Neuronal stem cell (in vitro differentiated cells): ENCODE measurements at regions not wholly inside any gene's neighbourhood (a gene's known extent, or its start where the extent isn't known, plus 50 kb on each side); places are given as distances from the start of the nearest gene placed in this dataset.

Source experiments
- DNase-seq: peaks from one replicate; pipeline ENCODE4 v3.0.0-alpha.2; 2013; ENCODE audit warnings: low spot score
- H2AFZ ChIP-seq: one replicate; pipeline ENCODE4 v1.6.1; 2013; ENCODE audit warnings: mild to moderate bottlenecking, low read length, inconsistent platforms
- H2AK5ac ChIP-seq: 2 replicates; pipeline ENCODE4 v1.6.1; 2013; ENCODE audit warnings: low read depth, mild to moderate bottlenecking, inconsistent platforms, low read length, moderate library complexity, mixed read lengths
- H2BK120ac ChIP-seq: 2 replicates; pipeline ENCODE4 v1.6.1; 2013; ENCODE audit warnings: low read depth, mild to moderate bottlenecking, inconsistent platforms, low read length, moderate library complexity, mixed read lengths
- H2BK12ac ChIP-seq: one replicate; pipeline ENCODE4 v1.6.1; 2013; ENCODE audit warnings: low read length, inconsistent platforms
- H2BK15ac ChIP-seq: 2 replicates; pipeline ENCODE4 v1.6.1; 2013; ENCODE audit warnings: mild to moderate bottlenecking, low read length, inconsistent platforms, mixed read lengths
- H2BK5ac ChIP-seq: one replicate; pipeline ENCODE4 v1.6.1; 2013; ENCODE audit warnings: inconsistent platforms, mild to moderate bottlenecking, low read length, moderate library complexity
- H3K14ac ChIP-seq: one replicate; pipeline ENCODE4 v1.6.1; 2013; ENCODE audit warnings: low read length, inconsistent platforms
- H3K18ac ChIP-seq: 2 replicates; pipeline ENCODE4 v1.6.1; 2013; ENCODE audit warnings: low read length, inconsistent platforms
- H3K23ac ChIP-seq: 2 replicates; pipeline ENCODE4 v1.6.1; 2013; ENCODE audit warnings: low read depth, mild to moderate bottlenecking, mixed read lengths, low read length, inconsistent platforms; ENCODE audit not compliant: poor library complexity
- H3K27ac ChIP-seq: replicated peaks from 3 replicates; pipeline ENCODE4 v1.5.1; 2013; ENCODE audit warnings: low read length, inconsistent platforms
- H3K27me3 ChIP-seq, 3 experiments: 2 replicates each; pipeline ENCODE4 v1.6.1; 2013; ENCODE audit warnings: low read length in 3 of 3, mild to moderate bottlenecking in 2 of 3, inconsistent platforms in 1 of 3, low read depth in 1 of 3, mixed read lengths in 1 of 3, moderate library complexity in 1 of 3; ENCODE audit not compliant: control insufficient read depth in 3 of 3, insufficient read depth in 3 of 3
- H3K36me3 ChIP-seq, 2 donors: replicated peaks in 1 of 2; 2 replicates each; pipeline ENCODE4 v1.6.1; 2013; ENCODE audit warnings: low read length in 2 of 2; ENCODE audit not compliant: control insufficient read depth in 2 of 2, insufficient read depth in 2 of 2
- H3K4ac ChIP-seq: 2 replicates; pipeline ENCODE4 v1.6.1; 2013; ENCODE audit warnings: inconsistent platforms, mild to moderate bottlenecking, low read length, moderate library complexity
- H3K4me1 ChIP-seq, 2 donors: 1 replicate in 1 of 2; 2 replicates in 1 of 2; pipeline ENCODE4 v1.6.1; 2013; ENCODE audit warnings: low read length in 2 of 2, low read depth in 1 of 2; ENCODE audit not compliant: control insufficient read depth in 2 of 2, insufficient read depth in 1 of 2
- H3K4me2 ChIP-seq: one replicate; pipeline ENCODE4 v1.6.1; 2013; ENCODE audit warnings: mild to moderate bottlenecking, low read length, inconsistent platforms; ENCODE audit not compliant: insufficient read depth, poor library complexity, severe bottlenecking
- H3K4me3 ChIP-seq, 2 donors: 2 replicates each; pipeline ENCODE4 v1.5.1; 2013; ENCODE audit warnings: low read length in 2 of 2, mild to moderate bottlenecking in 2 of 2, inconsistent platforms in 1 of 2, moderate library complexity in 1 of 2
- H3K79me1 ChIP-seq: one replicate; pipeline ENCODE4 v1.6.1; 2013; ENCODE audit warnings: low read depth, mild to moderate bottlenecking, inconsistent platforms, low read length, moderate library complexity
- H3K9ac ChIP-seq: one replicate; pipeline ENCODE4 v1.6.1; 2013; ENCODE audit warnings: mild to moderate bottlenecking, low read depth, low read length, inconsistent platforms; ENCODE audit not compliant: poor library complexity
- H3K9me3 ChIP-seq, 2 donors: replicated peaks in 1 of 2; 2 replicates each; pipeline versions ENCODE3 to v1.6.1; 2013; ENCODE audit warnings: low read length in 2 of 2, mild to moderate bottlenecking in 2 of 2, inconsistent platforms in 1 of 2, low read depth in 1 of 2, mixed read lengths in 1 of 2, moderate library complexity in 1 of 2; ENCODE audit not compliant: control insufficient read depth in 2 of 2, insufficient read depth in 1 of 2
- H4K8ac ChIP-seq: one replicate; pipeline ENCODE4 v1.6.1; 2013; ENCODE audit warnings: low read depth, mild to moderate bottlenecking, inconsistent platforms, low read length, moderate library complexity
- H4K91ac ChIP-seq: one replicate; pipeline ENCODE4 v1.6.1; 2013; ENCODE audit warnings: low read length, low read depth, mild to moderate bottlenecking, inconsistent platforms; ENCODE audit not compliant: poor library complexity
- WGBS, 2 donors: extraction: QIAGEN DNeasy Blood & Tissue Kit; methylation state at CpG; one replicate each; pipeline ENCODE4 v1.1.7; 2013; ENCODE audit warnings: missing lambda C conversion rate in 2 of 2, mixed read lengths in 1 of 2; ENCODE audit not compliant: insufficient read length in 2 of 2, insufficient replicate concordance in 1 of 2; ENCODE audit errors: extremely low coverage in 2 of 2; 5-methylcytosine and 5-hydroxymethylcytosine counted together

- Histone ChIP-seq H3K79me1 (no peaks in the 10 kb centered on the region), H3K36me3 (no peaks in the 10 kb centered on the region), H4K8ac (no peak overlapping the region), H3K4me2 (no peak overlapping the region), H2BK15ac (no peak overlapping the region), H3K4me3 (no peak overlapping the region), H3K27ac (no peak overlapping the region), H3K9me3 (no peaks in the 10 kb centered on the region), H3K18ac (no peak overlapping the region), H3K14ac (no peak overlapping the region), H2AFZ (no peak overlapping the region), H2BK5ac (no peak overlapping the region), H4K91ac (no peak overlapping the region), H2BK120ac (no peak overlapping the region), H3K23ac (no peak overlapping the region), H3K9ac (no peak overlapping the region), H3K4ac (no peak overlapping the region), H2BK12ac (no peak overlapping the region), H3K4me1 (peaks cover 0 to 3% of the 10 kb centered on the region in 2 donors), H3K27me3 (no peaks in the 10 kb centered on the region), H2AK5ac (no peak overlapping the region)
- no CpG with 5 or more reads among the region's 6 CpGs for WGBS, 2 donors
- DNase-seq: no peak
These were observed 107.0 kb upstream of the PDE1C start for GRCh38 chr7:32177232-32177631.

- DNase-seq: no peak
- Histone ChIP-seq H3K27ac (no peak overlapping the region), H3K4me1 (peaks cover 0 to 3% of the 10 kb centered on the region in 2 donors), H4K8ac (no peak overlapping the region), H3K18ac (no peak overlapping the region), H2BK120ac (no peak overlapping the region), H2BK5ac (no peak overlapping the region), H3K14ac (no peak overlapping the region), H4K91ac (no peak overlapping the region), H2BK15ac (no peak overlapping the region), H3K79me1 (no peaks in the 10 kb centered on the region), H3K4me3 (no peak overlapping the region), H2AFZ (no peak overlapping the region), H3K36me3 (no peaks in the 10 kb centered on the region), H3K4ac (no peak overlapping the region), H3K4me2 (no peak overlapping the region), H3K9ac (no peak overlapping the region), H2AK5ac (no peak overlapping the region), H3K27me3 (no peaks in the 10 kb centered on the region), H2BK12ac (no peak overlapping the region), H3K9me3 (no peaks in the 10 kb centered on the region), H3K23ac (no peak overlapping the region)
- WGBS, 2 donors: no CpG with 5 or more reads among the region's 2 CpGs
These were observed 104.9 kb upstream of the PDE1C start for GRCh38 chr7:32175099-32175498.

- H4K91ac ChIP-seq: no peak overlapping the region
- WGBS, 2 donors: no CpG with 5 or more reads among the region's 2 CpGs
- H3K4me1 ChIP-seq: peaks cover 0 to 3% of the 10 kb centered on the region in 2 donors
- H3K27me3 ChIP-seq: peaks cover 0 to 1% (median 0%) of the 10 kb centered on the region in 3 experiments
- DNase-seq: no peak
- no peak overlapping the region for H2BK15ac ChIP-seq
- no peak overlapping the region for H2BK12ac ChIP-seq
- no peak overlapping the region for H3K4me3 ChIP-seq
- H3K36me3 ChIP-seq: no peaks in the 10 kb centered on the region
- no peak overlapping the region for H3K14ac ChIP-seq
- H3K4me2 ChIP-seq: no peak overlapping the region
- H3K9ac ChIP-seq: no peak overlapping the region
- no peak overlapping the region for H2BK120ac ChIP-seq
- H2BK5ac ChIP-seq: no peak overlapping the region
- no peak overlapping the region for H3K27ac ChIP-seq
- H3K9me3 ChIP-seq: no peaks in the 10 kb centered on the region
- H3K4ac ChIP-seq: no peak overlapping the region
- no peaks in the 10 kb centered on the region for H3K79me1 ChIP-seq
- no peak overlapping the region for H2AFZ ChIP-seq
- H4K8ac ChIP-seq: no peak overlapping the region
- H2AK5ac ChIP-seq: no peak overlapping the region
- no peak overlapping the region for H3K18ac ChIP-seq
- no peak overlapping the region for H3K23ac ChIP-seq
These were observed 101.0 kb upstream of the PDE1C start for GRCh38 chr7:32171248-32171647.

- no peak for DNase-seq
- peaks cover 0 to 3% of the 10 kb centered on the region in 2 donors for H3K4me1 ChIP-seq
- no CpG with 5 or more reads among the region's 1 CpG for WGBS, 2 donors
These were observed 100.6 kb upstream of the PDE1C start for GRCh38 chr7:32170838-32171237.

More at GRCh38 chr7:32170838-32171237, 100.6 kb upstream of the PDE1C start:
- no peak overlapping the region for H3K4me2 ChIP-seq
- no peaks in the 10 kb centered on the region for H3K36me3 ChIP-seq
- no peak overlapping the region for H3K4ac ChIP-seq
- H3K9me3 ChIP-seq: no peaks in the 10 kb centered on the region
- H4K8ac ChIP-seq: no peak overlapping the region
- H3K14ac ChIP-seq: no peak overlapping the region
- peaks cover 0 to 2% (median 0%) of the 10 kb centered on the region in 3 experiments for H3K27me3 ChIP-seq
- H2AFZ ChIP-seq: no peak overlapping the region
- H3K27ac ChIP-seq: no peak overlapping the region
- no peak overlapping the region for H2BK12ac ChIP-seq
- H3K18ac ChIP-seq: peak overlapping the region; percentile 57
- H3K23ac ChIP-seq: no peak overlapping the region
- no peak overlapping the region for H3K4me3 ChIP-seq
- H2AK5ac ChIP-seq: no peak overlapping the region
- H2BK15ac ChIP-seq: no peak overlapping the region
- H2BK120ac ChIP-seq: no peak overlapping the region
- no peak overlapping the region for H2BK5ac ChIP-seq
- H4K91ac ChIP-seq: no peak overlapping the region
- no peak overlapping the region for H3K9ac ChIP-seq
- no peaks in the 10 kb centered on the region for H3K79me1 ChIP-seq
